ENCODE measurements at regions not wholly inside any gene's neighbourhood (a gene's known extent, or its start where the extent isn't known, plus 50 kb on each side); places are given as distances from the start of the nearest gene placed in this dataset.

DNA sequence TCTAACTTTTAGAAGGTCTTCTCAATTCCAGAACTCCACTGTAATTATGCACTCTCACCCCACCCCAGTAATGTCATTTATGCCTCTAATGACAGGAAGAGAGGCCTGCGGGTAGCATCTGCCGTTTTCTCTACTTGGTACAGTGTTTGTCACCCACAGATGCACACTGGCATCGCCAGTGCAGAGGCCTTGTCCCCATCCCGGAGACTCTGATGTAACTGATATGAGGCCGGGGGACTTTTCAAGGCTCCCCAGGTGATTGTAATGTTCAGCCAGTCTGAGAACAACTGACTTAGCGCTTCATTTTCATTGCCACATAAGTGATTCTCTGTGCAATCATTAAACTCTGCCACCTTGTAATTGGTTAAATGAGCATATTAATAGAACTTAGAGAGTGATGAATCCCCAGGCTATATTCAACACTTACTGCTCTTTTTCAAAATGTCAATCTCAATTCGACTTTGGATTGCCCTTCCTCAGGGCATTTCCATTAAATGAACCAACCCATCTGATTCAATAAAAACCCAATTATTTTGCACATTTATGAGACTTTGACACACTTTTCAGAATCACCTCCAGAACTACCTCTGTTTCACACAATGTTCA lies 113.2 kb downstream of the HERPUD2 start:
- TF ChIP-seq, protein P1, sequence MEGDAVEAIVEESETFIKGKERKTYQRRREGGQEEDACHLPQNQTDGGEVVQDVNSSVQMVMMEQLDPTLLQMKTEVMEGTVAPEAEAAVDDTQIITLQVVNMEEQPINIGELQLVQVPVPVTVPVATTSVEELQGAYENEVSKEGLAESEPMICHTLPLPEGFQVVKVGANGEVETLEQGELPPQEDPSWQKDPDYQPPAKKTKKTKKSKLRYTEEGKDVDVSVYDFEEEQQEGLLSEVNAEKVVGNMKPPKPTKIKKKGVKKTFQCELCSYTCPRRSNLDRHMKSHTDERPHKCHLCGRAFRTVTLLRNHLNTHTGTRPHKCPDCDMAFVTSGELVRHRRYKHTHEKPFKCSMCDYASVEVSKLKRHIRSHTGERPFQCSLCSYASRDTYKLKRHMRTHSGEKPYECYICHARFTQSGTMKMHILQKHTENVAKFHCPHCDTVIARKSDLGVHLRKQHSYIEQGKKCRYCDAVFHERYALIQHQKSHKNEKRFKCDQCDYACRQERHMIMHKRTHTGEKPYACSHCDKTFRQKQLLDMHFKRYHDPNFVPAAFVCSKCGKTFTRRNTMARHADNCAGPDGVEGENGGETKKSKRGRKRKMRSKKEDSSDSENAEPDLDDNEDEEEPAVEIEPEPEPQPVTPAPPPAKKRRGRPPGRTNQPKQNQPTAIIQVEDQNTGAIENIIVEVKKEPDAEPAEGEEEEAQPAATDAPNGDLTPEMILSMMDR (IDR thresholded peaks at IDR 0.05; ENCODE audit: borderline replicate concordance, control extremely low read depth, extremely low read depth, insufficient read depth, missing control alignments), result no peak
- in situ Hi-C loops (cut with MboI; ENCODE audit: low sequenced_read_pairs, unreplicated experiment), result no loop called here
- no peak for DNase-seq (ENCODE audit: low spot score)

DNA sequence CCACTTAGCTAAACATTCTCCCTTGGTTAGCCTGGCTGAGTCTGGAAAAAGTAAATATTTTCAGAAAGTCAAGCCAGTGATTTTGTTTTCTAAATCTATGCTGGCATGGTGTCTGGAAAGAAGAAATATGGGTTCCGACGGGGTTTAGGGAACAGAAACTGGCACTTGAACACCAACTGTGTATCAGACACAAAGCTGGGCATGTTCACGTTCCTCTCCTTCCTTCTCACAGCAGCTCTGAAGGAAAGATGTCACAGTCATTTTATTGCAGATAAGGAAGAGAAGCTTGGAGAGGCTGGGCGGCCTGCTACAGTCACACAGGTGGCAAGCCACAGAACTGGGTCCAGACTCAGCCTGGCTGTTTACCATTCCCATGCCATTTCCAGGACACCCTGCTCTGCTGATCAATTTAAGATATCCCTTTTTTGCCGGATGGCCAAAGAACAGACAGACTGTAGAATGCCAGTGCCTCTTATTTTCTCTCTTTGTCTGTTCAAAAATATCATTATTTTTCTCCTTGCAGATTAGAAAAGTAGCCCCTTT lies 118.8 kb downstream of the HERPUD2 start:
- DNase-seq (ENCODE audit: low spot score), result no peak
- in situ Hi-C loops (cut with MboI; ENCODE audit: low sequenced_read_pairs, unreplicated experiment), result no loop called here
- TF ChIP-seq, protein P1 (IDR thresholded peaks at IDR 0.05; ENCODE audit: borderline replicate concordance, control extremely low read depth, extremely low read depth, insufficient read depth, missing control alignments), result no peak

DNA sequence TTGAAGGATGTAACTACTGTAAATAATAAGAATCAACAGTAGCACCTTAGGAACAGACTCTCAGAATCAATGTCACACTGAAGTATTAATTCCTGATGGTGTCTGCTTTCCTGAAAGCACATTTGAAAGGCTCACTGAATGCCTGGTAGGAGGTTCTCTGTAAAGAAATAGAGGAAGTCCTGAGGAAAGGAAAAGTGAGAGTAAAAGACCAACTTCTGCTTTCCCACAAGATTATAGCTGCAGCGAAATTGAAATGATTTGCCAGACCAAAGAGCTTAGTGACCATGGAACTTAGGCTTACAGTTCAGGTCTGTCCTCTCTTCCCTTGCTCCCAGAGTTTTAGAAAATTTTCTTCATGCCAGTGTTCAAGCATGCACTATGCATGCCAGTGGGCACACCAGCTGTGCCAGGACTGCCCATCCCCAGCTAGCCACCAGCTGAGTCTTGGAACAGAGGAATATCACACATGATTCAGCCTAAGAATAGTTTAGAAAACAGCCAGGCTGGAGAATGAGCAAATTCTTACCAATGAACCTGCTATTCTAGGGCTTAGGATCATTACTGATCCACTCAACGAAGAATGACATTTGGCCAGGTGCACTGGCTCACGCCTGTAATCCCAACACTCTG lies 123.2 kb downstream of the HERPUD2 start:
- TF ChIP-seq, protein P1 (IDR thresholded peaks at IDR 0.05; ENCODE audit: borderline replicate concordance, control extremely low read depth, extremely low read depth, insufficient read depth, missing control alignments), result no peak
- DNase-seq (ENCODE audit: low spot score), result no peak
- in situ Hi-C loops (cut with MboI; ENCODE audit: low sequenced_read_pairs, unreplicated experiment), result no loop called here

DNA sequence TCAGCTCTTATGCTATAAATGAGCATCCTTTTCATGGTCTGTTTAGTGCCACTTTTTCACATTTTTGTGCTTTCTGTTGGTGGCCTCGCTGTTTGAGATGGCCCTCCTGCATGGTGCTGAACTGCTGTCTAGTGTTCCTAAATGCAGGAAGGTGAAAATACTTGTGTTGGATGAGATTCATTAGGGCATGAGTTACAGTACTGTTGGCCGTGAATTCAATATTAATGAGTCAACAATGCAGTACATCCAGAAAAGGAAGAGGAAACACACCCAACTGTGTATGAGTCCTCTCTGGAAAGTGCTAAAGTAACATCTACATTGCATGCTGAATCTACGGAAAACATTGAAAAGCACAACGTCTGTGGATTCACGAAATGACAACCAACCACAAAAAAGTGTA lies 124.0 kb downstream of the HERPUD2 start:
- no peak for DNase-seq (ENCODE audit: low spot score)
- TF ChIP-seq, protein P1 (IDR thresholded peaks at IDR 0.05; ENCODE audit: borderline replicate concordance, control extremely low read depth, extremely low read depth, insufficient read depth, missing control alignments), result no peak
- in situ Hi-C loops (cut with MboI; ENCODE audit: low sequenced_read_pairs, unreplicated experiment), result no loop called here

DNA sequence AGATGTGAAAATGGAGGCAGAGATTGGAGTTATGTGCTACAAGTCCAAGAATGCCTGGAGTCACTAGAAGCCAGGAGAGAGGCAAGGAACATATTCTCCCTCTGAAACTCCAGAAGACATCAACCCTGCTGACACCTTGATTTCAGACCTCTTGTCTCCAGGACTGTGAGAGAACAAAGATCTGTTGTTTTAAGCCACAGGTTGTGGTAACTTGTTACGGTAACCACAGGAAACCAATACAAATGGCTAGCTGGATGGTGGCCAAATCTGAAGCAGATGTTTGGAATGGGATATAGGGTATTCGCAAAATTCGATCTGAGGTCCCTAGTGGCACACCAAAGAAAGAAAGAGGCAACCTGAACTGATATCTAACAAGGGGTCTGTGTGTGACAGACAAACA lies 129.0 kb downstream of the HERPUD2 start:
- in situ Hi-C loops (cut with MboI; ENCODE audit: low sequenced_read_pairs, unreplicated experiment), result no loop called here
- no peak for DNase-seq (ENCODE audit: low spot score)
- TF ChIP-seq, protein P1 (IDR thresholded peaks at IDR 0.05; ENCODE audit: borderline replicate concordance, control extremely low read depth, extremely low read depth, insufficient read depth, missing control alignments), result no peak

DNA sequence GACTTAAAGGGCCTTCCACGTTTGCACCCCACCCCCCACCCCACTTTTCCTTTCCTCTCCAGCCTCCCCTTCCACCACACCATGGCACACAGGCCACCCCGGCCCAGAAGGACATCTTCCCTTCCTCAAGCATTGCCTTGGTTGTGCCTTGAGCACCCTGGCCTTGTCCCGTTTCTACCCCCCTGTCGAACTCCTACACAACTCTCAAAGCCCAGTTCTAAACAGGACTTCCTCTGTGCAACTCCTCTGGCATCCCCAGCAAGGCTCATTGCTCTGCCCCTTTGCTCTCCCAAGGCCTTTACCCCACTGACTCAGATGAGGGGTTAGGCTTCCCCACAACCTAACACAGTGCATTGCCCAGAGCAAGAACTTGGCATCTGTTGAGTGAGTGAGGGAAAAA lies 136.1 kb downstream of the HERPUD2 start:
- DNase-seq (ENCODE audit: low spot score), result no peak
- TF ChIP-seq, protein P1 (IDR thresholded peaks at IDR 0.05; ENCODE audit: borderline replicate concordance, control extremely low read depth, extremely low read depth, insufficient read depth, missing control alignments), result no peak
- in situ Hi-C loops (cut with MboI; ENCODE audit: low sequenced_read_pairs, unreplicated experiment), result no loop called here

Measured in GM13976 (cell line).